GM18870 (cell line): ENCODE measurements at regions not wholly inside any gene's neighbourhood (a gene's known extent, or its start where the extent isn't known, plus 50 kb on each side); places are given as distances from the start of the nearest gene placed in this dataset.

Source experiments
- ATAC-seq: cut with Tn5 transposase; IDR thresholded peaks from one replicate; pipeline ENCODE4 v1.9.1; 2021; ENCODE audit warnings: moderate library complexity; ENCODE audit not compliant: unreplicated experiment

DNA sequence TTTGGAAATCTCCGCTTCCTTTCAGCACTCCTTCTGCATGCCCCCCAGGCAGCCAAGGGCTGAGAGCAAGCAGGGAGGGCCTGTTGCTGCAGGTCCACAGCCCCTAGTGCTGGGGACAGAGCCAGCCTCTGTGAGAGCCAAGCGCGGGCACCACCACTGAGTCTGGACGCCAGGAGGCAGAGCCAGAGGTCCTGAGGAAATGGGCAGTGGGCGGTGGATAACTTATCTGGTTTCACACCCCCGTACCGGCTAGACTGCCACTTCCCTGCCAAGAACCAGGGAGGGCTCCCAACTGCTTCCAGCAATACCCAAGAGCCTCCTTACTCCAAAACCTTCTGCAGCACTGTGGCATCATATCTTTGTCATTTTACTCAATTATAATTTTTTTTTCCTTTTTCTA, 141.6 kb upstream of the IGF1R start:
- ATAC-seq = no peak

DNA sequence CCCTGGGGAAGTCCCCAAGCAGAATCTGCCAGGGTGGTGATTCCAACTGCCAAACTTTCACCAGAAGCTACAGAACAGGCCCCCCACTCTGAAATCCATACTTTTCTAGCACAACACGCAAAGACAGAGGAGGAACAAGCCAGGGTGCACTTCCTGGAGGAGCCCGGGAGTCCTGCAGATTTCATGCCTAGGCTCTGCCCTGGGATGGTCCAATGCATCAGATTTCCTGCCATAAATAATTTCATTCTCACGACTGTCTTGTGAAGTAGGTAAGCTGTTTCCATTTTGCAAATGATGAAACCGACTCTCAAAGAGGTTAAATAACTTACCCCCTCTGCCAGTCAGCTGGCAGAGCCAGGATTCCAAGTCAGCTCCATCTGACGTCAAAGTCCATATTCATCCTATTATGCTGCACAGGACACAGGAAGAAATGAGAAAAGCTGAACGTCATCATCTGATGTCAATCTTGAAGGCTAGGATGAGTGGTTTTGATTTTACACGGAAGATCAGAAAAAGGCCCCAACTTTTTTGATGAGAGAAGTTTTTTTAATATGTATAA, 134.8 kb upstream of the IGF1R start:
- no peak for ATAC-seq

DNA sequence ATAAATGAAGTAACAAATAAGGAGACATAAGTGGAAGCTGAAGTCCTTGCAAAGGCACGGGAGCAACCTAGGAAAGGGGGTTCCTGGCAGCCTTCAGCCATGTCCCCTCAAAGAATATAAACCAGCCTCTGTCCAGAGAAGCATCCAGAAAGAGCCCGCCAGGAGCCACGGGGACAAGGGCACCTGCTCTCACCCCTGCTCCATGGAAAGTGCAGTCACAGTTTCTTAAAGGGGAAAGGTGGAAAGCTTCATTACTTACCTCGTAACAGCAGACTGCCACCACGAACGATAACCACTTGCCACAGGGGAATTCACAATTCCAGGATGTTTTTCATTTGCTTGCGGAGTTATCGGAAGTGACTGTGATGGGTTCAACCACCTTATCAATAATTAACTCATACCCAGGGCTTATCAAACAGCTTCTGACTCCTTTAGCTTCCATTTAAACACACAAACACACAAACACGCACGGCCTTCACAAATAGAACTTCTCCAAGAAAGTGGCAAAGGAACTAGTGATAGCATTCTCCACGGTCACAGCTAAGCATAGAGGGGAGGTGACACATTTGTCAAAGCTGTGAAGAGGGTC, 134.2 kb upstream of the IGF1R start:
- no peak for ATAC-seq

DNA sequence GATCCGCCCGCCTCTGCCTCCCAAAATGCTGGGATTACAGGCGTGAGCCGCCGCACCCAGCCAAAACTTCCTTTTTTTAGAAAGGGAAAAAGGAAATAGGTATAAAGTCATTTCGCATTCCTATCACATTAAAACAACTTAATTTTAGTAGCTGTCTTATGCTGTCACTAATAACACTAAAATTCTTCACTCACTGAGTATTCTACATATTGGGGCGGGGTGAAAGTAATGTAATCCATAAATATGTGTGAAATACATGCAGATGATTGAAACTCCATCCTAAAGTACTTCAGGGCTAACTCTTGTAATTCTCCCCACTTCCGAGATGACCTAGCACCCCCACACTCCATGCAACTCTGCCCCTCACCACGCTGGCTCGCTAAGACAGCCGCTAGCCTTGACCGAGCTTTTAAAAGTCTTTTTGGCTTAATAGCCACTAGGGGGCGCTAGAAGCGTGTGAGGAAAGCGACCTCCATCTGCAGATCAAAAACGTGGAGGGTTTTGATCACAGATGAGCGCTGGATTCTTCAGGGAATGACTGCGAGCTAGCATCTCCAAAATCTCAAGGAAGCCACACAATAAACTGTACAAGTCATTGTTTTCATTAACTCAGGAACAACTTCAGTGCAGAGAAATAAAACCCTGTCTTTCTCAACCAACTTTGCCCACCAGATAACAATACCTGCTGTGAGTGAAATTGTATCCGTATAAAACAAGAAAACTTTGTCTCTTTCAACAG, 129.3 kb upstream of the IGF1R start:
- ATAC-seq = peak; percentile 81

DNA sequence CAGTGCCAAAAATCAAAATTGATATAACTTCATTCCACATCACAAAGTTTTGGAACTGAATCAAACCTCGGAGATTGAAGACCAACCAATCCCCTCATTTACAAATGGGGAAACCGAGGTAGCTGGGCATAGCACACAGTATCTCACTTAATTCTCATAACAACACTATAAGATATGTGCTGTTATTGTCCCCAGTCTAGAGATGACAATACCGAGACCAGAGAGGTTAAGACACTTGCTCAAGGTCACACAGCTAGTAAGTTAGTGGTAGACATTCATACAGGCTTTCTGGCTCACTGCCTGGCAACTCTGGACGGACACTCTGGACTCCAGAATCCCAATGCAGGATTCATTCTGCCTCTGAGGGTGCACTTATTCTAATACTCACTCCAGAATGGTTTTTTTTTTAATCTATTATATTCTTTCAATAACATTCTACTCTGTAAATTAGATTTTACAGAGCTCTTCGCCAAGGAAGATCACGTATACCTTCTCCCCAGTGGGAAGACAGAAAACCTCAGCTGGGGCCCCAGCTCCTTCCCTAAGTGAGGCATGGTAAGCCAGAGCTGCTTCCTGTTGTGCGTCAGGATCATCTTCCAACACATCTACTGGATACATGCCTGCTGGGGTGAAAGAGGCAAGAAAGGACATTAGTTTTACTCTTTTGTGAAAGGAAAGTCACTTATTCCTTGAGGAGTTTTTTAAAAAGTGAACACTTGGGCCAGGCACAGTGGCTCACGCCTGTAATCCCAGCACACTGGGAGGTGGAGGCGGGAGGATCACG, 128.4 kb upstream of the IGF1R start:
- no peak for ATAC-seq

DNA sequence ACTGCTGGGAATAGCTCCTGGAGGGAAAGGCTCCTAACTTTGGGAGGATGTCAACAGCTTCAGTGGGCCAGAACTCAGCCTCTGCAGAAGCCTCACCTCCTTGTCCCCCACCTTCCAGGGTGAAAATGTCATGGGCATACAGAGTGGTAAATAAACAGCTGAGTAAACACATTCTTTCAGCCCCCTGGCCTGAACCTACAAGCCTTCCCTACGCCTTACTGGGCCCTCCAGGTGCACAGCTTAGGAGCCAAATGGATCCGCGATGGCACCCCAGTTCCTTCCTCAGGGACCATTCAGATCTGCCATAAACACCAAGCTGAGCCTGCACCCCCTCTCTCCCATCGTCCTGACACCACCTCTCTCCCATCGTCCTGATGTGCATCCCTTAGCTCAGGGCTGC, 126.2 kb upstream of the IGF1R start:
- no peak for ATAC-seq

DNA sequence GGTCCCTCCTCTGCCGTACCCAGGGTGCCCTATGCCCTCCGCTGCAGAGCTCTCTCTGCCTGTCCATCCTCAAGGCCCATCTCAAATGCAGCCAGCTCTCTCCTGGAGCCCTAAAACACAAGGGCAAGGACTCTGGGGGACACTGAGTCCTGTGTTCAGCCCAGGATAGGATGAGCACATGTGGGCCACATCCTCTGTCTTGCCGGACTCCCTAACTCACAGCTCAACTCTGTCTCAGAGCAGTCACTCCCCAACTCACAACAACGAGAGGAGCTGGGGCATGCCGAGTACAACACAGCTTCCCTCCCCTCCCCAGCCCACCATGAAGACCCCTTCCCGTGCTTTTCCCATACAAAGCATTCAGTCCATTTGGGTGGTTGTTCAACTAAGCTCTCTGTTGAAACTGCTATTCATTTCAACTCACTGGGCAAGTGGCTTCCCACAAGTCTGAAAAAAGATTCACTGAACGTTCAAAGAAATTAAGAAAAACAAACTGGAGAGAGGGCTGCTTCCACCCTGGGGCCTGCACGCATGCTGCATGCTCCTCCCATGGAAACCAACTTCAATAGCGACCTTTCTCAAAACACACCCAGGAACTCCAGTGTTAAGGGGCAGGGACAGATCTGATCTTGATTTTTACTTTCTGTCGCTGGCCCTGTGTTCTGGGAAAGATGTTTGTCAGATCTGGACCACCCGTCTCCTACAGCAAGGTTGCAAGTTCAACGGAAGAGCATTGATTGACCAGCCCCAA, 124.3 kb upstream of the IGF1R start:
- no peak for ATAC-seq

DNA sequence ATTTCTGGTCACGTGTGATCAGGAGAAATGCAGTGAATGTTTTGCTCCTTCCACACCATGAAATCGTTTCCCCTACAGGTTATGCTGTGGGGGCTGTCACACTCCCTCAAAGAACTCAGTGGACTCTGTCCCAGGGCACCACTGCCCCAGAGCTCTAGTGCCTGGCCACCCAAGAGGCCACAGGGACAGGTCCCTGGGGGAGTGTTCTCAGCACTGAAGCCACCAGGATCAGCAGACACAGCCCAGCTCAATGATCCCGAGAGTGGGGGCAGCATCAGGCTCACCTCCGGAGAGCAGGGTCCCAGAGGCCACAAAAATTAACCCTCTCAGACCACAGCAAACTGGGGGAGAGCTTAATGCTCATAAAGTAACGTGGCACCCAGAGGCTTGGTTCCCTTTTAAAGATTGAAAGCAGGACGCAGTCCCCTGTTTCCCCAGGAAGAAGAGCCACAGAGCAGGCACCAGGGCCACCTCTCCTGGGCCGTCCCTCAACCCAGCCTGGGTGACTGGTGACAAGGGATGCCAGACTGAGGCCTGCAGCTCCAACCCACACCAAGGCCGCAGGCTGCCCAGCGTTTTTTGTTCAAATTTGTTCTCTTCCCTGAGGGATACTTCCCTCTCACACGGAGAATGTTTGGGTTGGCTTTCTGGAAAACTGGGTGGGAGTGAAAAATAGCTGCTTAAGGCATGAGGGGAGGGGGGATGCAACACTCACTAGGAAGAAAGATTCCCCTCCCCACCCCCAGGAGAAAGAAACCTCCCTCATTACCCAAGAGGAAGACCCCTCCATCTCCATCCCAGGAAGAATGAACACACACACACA, 123.3 kb upstream of the IGF1R start:
- no peak for ATAC-seq

DNA sequence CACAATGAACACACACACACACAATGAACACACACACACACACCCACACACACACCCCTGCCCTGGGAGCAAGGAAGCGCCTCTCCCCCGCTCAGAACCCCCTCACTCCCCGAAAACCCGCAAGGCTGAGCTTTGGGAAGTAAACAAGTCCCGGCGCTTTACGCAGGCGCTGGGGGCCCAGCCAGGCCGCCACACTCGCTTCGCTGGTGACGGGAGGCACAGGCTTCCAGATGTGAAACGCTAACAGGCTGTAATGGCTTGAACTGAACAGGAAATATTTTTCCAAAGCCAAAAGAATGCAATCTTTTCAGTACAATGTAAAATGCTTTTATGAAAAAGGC, 122.7 kb upstream of the IGF1R start:
- no peak for ATAC-seq

DNA sequence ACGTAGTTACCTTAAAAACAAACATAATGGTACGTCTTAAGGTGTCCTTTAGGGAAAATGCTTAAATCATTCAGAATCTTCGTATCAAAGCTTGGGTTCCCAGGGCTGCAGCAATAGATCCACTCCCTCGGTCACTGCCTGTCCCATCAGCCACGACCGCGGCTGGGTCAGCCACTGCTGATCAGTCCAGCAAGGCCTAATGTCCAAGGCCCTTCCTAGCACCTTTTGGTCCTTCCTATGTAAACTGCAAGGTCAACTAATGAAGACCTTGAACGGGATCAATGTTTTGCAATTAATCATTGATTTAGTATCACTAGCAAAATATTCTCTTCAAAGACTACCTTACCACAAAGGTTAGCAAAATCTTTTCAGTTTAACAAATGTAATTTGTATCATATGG, 122.2 kb upstream of the IGF1R start:
- ATAC-seq = no peak

DNA sequence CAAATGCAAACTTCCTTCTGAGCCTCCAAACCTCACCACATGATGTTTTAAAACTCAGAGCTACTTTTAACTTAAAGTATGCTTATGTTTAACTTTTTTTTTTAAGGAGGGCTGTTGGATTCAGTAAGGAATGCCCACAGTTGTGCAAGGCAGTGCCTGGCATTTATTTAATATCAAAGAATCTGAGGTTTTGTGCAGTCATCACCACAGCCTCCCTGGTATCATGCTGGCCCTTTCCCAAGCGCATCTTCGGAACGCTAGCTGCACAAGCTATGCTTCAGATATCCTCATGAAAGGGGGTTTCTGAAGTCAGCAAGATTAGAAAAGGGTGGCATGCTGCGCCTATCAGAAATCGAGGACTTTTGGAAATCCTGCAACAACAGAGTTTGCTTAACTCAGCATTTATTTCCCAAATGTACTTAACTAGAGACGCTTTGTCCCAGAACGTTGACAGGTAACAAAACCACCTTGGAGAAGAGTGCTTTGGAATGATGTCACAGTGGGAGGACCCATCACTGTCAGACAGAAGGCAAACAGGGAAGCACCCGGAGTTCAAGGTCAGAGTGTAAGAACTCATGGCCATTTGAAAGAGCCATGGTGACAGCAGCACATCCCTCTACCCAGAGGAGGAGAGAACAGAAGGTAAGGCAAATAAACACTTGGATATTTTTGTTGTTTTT, 120.2 kb upstream of the IGF1R start:
- ATAC-seq = no peak

DNA sequence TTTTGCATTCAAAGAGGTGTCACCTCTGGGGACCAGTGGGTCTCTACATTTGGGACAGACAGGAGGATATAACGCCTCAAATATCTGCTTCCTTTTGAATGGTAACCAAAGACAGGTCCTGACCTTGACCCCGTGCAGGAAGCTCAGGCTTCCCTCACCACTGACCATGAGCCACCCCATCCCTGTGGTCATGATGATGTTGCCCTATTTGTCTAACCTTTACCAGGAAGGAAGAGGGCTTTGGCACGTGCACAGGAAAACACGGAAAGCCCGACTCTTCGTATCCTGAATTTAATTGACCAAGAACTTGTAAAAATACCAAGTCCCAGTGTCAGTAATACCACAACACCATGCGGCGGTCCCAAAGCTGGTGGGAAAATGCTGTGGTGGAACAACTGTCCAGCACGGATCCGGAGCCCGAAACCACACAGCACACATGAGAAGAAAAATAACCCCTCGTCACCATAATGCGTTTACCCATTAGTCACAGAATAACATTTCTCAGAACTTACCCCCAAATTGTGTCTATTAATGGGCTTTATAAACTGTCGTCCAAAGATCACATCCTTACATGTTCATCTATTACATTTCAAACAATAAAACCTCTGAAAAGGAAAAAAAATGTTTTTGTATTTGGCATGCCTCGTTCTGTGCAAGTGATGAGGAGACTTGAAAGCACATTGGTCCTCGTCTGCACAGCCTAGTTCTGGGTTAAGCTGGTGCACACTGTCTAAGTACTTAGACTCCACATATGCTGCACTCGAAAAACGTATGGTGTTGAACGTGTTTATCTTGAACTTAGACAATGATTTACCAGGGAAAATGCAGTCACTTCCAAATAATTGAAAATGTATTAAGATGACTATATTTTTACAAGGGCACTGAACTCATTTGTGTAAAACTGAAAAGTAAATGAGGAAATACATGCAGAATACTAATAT, 118.9 kb upstream of the IGF1R start:
- ATAC-seq = no peak

DNA sequence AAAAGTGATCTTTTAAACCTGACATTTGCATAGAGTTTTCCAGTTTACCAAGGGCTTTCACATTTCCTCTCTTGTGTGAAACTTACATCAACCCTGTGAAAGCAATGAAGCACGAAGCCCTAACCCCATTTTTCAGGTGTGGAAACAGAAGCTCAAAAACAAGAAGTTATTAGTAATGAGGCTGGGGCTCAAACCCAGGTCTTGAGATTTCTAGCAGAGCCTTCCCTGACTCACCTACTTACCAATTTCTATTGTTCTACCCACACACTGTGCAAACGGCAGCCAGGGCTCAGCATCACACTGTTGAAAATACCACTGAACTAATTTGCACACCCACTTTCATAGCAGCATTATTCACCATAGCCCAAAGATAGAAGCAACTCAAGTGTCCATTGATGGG, 117.8 kb upstream of the IGF1R start:
- ATAC-seq = no peak

DNA sequence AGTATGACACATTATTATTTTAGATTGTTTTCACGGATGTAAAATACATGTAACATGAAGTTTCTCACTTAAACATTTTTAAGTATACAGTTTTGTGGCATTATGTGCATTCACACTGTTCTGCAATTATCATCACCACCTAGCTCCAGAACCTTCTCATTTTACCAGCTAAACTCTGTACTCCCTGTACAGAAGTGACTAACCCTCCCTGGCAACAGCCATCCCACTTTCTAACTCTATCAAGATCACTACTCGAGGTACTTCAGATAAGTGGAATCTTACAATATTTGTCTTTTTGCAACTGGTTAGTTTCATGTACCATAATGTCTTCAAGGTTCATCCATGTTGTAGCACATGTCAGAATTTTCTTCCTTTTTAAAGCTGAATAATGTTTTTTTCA, 116.3 kb upstream of the IGF1R start:
- ATAC-seq = no peak

DNA sequence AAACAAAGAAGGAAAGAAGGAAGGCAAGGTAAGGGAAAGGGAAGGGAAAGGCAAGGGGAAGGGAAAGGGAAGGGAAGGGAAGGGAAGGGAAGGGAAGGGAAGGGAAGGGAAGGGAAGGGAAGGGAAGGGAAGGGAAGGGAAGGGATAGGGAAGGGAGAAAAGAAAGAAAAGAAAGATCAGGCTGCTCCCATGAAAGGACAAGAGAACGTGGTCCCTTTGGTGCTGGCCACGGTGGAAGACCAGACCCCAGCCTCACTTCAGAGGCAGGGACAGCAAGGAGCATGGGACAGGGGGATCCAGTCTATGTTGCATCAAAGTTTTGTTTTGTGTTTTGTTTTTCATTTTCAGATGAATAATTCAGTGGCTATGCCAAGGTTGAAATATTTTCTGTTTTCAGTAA, 111.4 kb upstream of the IGF1R start:
- ATAC-seq = no peak

DNA sequence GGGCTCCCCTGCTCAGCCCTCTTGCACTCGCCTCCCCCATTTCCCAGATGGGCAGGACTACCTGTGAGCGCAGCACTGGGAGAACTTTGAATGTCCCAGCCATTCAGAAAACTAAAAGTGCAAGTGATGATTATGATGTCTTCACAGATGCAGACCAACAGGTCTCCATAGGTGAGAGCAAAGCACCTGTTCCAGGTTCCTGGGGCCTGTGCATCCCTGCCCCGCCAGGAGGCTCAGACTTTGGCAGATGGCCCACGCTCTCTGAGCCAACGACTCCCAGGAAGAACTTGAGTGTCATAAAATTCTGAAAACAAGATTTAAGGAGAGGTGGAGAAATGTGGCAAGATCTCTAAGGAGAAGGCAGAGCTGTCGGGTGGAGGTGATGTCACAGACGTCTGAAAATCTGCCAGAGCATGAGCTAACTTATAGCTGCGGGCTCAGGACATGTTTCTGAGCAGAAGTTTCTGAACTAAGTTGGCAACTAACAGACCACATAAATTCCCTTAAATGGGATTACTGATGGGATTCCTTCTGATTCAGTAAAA, 110.8 kb upstream of the IGF1R start:
- ATAC-seq = no peak

DNA sequence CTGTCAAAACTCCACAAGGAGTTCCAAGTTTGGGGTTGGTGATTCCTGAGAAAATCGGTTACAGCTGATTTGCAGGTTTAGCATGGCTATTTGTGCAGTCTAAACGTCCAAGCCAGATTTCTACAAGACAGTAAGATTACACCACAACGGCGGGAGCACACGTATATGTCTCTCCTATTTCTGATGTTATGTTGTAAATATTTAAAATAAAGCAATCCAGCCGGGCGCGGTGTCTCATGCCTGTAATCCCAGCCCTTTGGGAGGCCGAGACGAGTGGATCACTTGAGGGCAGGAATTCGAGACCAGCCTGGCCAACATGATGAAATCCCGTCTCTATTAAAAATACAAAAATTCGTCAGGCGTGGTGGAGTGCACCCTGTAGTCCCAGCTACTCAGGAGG, 106.8 kb upstream of the IGF1R start:
- ATAC-seq = no peak

DNA sequence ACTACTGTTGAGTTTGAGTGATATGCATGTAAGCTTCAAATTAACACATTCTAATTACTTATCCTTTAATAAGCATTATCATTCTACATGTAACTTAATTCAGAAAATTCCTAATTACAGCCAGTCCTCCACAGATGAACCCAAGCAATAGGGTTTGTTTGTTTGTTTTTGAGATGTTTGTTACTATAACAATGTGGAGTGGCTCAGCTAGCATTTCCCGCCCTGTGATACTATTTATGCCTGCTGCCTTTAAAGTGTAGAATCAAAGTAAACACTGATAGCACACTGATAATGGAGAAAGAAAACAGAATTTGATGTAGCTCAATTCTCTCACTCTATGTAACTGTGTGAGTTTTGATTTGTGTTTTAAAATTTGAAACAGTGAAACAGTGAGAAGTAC, 105.1 kb upstream of the IGF1R start:
- ATAC-seq = no peak

DNA sequence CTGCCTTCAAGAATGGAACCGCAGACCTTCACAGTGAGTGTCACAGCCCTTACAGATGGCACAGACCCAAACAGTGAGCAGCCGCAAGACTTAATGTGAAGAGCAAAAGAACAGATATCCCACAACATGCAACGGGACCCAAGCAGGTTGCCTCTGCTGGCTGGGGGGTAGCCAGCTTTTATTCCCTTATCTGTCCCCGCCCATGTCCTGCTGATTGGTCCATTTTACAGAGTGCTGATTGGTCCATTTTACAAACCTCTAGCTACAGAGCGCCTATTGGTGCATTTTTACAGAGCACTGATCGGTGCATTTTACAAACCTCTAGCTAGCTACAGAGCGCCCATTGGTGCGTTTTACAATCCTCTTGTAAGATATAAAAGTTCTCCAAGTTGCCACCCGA, 102.0 kb upstream of the IGF1R start:
- no peak for ATAC-seq
